ENCODE measurements at regions not wholly inside any gene's neighbourhood (a gene's known extent, or its start where the extent isn't known, plus 50 kb on each side); places are given as distances from the start of the nearest gene placed in this dataset.

DNA sequence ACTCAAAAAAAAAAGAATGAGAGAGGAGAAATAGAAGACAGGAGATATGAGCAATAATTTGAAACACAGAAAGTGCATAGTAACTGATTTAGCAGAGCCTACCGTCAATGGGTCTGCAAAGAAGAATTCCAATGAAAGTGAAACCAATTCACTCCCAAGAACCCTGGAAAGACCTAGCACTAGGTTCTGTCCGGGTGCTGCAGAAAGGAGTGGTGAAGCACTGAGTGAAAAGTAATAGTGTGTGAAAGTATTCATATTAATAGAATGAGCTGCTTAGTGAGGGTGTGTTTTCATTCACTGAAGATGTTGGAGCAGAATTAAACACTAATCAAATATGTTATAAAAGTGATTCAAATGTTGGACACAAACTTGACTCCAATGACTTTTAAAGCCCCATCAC lies 51.3 kb upstream of the SLC30A5 start:
- TF ChIP-seq TOX (CRISPR knock-in tag; IDR thresholded peaks at IDR 0.05; ENCODE audit: borderline replicate concordance) (no peak), ARNTL (CRISPR knock-in tag; IDR thresholded peaks at IDR 0.05; ENCODE audit: borderline replicate concordance, low read depth) (no peak), GLIS3 (CRISPR knock-in tag; IDR thresholded peaks at IDR 0.05) (no peak), ZFP3 (CRISPR knock-in tag; IDR thresholded peaks at IDR 0.05) (no peak), ZC3H10 (CRISPR knock-in tag; IDR thresholded peaks at IDR 0.05) (no peak)
- ATAC-seq: peak; percentile 48

DNA sequence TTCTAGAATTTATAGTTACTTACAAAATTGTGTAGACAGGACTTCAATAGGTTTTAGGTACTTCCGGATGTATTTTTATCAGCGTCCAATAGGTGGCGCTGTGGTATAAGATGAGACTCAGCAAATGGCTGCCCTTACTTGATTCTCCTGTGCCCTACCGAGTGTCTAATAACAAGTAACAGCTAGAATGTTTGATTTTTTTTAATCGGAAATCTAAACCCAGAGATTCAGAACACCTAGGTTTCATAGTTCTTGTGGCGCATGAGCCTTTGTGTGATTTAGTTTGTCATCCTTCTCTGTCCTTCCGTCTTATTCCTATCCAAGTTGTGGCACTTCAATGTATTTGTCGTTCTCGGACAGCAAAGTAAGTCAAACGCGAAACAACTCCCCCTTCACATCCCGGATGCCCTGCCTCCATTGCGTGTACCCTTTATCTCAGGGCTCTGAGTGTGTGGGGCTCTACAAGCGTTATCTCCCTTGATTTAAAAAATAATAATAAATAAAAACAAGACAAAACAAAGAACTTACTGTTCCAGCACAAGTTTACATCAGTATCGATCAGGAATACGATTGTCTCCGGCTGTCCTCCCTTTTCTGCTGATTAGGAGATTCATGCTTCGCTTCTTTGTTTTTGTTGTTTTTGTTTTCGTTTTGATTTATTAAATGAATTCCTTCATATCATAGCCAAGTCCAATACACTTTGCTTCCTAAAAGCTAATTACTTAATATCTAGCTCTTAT lies 50.7 kb upstream of the SLC30A5 start:
- ATAC-seq: peak; percentile 97
- TF ChIP-seq, protein P1, sequence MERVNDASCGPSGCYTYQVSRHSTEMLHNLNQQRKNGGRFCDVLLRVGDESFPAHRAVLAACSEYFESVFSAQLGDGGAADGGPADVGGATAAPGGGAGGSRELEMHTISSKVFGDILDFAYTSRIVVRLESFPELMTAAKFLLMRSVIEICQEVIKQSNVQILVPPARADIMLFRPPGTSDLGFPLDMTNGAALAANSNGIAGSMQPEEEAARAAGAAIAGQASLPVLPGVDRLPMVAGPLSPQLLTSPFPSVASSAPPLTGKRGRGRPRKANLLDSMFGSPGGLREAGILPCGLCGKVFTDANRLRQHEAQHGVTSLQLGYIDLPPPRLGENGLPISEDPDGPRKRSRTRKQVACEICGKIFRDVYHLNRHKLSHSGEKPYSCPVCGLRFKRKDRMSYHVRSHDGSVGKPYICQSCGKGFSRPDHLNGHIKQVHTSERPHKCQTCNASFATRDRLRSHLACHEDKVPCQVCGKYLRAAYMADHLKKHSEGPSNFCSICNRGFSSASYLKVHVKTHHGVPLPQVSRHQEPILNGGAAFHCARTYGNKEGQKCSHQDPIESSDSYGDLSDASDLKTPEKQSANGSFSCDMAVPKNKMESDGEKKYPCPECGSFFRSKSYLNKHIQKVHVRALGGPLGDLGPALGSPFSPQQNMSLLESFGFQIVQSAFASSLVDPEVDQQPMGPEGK (CRISPR knock-in tag; IDR thresholded peaks at IDR 0.05; ENCODE audit: borderline replicate concordance): no peak
- no peak for TF ChIP-seq ARNTL (CRISPR knock-in tag; IDR thresholded peaks at IDR 0.05; ENCODE audit: borderline replicate concordance, low read depth)
- TF ChIP-seq, protein P2, sequence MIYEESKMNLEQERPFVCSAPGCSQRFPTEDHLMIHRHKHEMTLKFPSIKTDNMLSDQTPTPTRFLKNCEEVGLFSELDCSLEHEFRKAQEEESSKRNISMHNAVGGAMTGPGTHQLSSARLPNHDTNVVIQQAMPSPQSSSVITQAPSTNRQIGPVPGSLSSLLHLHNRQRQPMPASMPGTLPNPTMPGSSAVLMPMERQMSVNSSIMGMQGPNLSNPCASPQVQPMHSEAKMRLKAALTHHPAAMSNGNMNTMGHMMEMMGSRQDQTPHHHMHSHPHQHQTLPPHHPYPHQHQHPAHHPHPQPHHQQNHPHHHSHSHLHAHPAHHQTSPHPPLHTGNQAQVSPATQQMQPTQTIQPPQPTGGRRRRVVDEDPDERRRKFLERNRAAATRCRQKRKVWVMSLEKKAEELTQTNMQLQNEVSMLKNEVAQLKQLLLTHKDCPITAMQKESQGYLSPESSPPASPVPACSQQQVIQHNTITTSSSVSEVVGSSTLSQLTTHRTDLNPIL (CRISPR knock-in tag; IDR thresholded peaks at IDR 0.05; ENCODE audit: low read depth): no peak
- TF ChIP-seq RARB (CRISPR knock-in tag; IDR thresholded peaks at IDR 0.05): no peak

DNA sequence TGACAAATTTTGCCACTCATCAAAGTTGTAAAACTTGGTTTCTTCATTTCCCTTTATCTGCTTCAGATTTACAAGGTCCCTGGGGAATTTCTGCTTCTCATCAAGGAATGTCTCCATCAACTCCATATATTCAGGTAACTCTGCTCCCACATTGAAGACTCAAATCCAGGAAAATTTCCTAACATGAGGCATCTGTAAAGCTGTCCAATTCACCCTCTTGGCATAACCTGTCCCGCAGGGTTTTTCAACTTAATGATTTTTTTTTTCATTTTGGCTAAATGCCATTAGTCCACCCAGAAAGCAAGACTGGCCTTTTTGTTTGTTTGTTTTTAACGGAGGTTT lies 50.2 kb upstream of the SLC30A5 start:
- ATAC-seq: no peak
- TF ChIP-seq, protein P2 (CRISPR knock-in tag; IDR thresholded peaks at IDR 0.05; ENCODE audit: low read depth): no peak
- TF ChIP-seq GLIS3 (CRISPR knock-in tag; IDR thresholded peaks at IDR 0.05): no peak
- no peak for TF ChIP-seq ZNF565 (CRISPR knock-in tag; conservative IDR thresholded peaks at IDR 0.05; ENCODE audit: low read depth)
- TF ChIP-seq, protein P3, sequence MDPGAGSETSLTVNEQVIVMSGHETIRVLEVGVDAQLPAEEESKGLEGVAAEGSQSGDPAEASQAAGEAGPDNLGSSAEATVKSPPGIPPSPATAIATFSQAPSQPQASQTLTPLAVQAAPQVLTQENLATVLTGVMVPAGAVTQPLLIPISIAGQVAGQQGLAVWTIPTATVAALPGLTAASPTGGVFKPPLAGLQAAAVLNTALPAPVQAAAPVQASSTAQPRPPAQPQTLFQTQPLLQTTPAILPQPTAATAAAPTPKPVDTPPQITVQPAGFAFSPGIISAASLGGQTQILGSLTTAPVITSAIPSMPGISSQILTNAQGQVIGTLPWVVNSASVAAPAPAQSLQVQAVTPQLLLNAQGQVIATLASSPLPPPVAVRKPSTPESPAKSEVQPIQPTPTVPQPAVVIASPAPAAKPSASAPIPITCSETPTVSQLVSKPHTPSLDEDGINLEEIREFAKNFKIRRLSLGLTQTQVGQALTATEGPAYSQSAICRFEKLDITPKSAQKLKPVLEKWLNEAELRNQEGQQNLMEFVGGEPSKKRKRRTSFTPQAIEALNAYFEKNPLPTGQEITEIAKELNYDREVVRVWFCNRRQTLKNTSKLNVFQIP (CRISPR knock-in tag; IDR thresholded peaks at IDR 0.05; ENCODE audit: borderline replicate concordance, low read depth): no peak
- TF ChIP-seq ZFP3 (CRISPR knock-in tag; IDR thresholded peaks at IDR 0.05): no peak
- no peak for TF ChIP-seq BACH2 (CRISPR knock-in tag; IDR thresholded peaks at IDR 0.05; ENCODE audit: borderline replicate concordance)
- no peak for TF ChIP-seq ESRRG (CRISPR knock-in tag; IDR thresholded peaks at IDR 0.05)
- TF ChIP-seq, protein P4, sequence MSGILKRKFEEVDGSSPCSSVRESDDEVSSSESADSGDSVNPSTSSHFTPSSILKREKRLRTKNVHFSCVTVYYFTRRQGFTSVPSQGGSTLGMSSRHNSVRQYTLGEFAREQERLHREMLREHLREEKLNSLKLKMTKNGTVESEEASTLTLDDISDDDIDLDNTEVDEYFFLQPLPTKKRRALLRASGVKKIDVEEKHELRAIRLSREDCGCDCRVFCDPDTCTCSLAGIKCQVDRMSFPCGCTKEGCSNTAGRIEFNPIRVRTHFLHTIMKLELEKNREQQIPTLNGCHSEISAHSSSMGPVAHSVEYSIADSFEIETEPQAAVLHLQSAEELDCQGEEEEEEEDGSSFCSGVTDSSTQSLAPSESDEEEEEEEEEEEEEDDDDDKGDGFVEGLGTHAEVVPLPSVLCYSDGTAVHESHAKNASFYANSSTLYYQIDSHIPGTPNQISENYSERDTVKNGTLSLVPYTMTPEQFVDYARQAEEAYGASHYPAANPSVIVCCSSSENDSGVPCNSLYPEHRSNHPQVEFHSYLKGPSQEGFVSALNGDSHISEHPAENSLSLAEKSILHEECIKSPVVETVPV (CRISPR knock-in tag; IDR thresholded peaks at IDR 0.05): no peak
- no peak for TF ChIP-seq OSR1 (CRISPR knock-in tag; IDR thresholded peaks at IDR 0.05)
- TF ChIP-seq RARB (CRISPR knock-in tag; IDR thresholded peaks at IDR 0.05): no peak
- no peak for TF ChIP-seq ZNF70 (CRISPR knock-in tag; IDR thresholded peaks at IDR 0.05)
- no peak for TF ChIP-seq TCF4 (CRISPR knock-in tag; IDR thresholded peaks at IDR 0.05; ENCODE audit: borderline replicate concordance)
- TF ChIP-seq ZFP30 (CRISPR knock-in tag; IDR thresholded peaks at IDR 0.05): no peak
- TF ChIP-seq ISL1 (CRISPR knock-in tag; IDR thresholded peaks at IDR 0.05): no peak
- TF ChIP-seq CSDC2 (CRISPR knock-in tag; IDR thresholded peaks at IDR 0.05): no peak
- no peak for TF ChIP-seq ZNF8 (CRISPR knock-in tag; IDR thresholded peaks at IDR 0.05)
- TF ChIP-seq SNAI2 (CRISPR knock-in tag; IDR thresholded peaks at IDR 0.05): no peak
- no peak for TF ChIP-seq ZC3H10 (CRISPR knock-in tag; IDR thresholded peaks at IDR 0.05)
- no peak for TF ChIP-seq TOX (CRISPR knock-in tag; IDR thresholded peaks at IDR 0.05; ENCODE audit: borderline replicate concordance)
- TF ChIP-seq ARNTL (CRISPR knock-in tag; IDR thresholded peaks at IDR 0.05; ENCODE audit: borderline replicate concordance, low read depth): no peak

All from SK-N-SH treated with all-trans-retinoic acid at 6 μM for 48 hours (cell line).